NCI-H82 treated with DMSO at 0.1 percent for 48 hours (cell line): ENCODE measurements at regions not wholly inside any gene's neighbourhood (a gene's known extent, or its start where the extent isn't known, plus 50 kb on each side); places are given as distances from the start of the nearest gene placed in this dataset.

Experiments used
- DNase-seq: peaks from one replicate; lab custom pipeline; 2025; ENCODE audit not compliant: unreplicated experiment; lab: John Stamatoyannopoulos, UW

GRCh38 chr2:790634-791245, 113.5 kb upstream of the TMEM18 start:
- no peak for DNase-seq

- DNase-seq = no peak
Measured at GRCh38 chr2:790081-790480, 112.9 kb upstream of the TMEM18 start.

GRCh38 chr2:789529-789928, 112.3 kb upstream of the TMEM18 start:
- DNase-seq = no peak

GRCh38 chr2:788227-789032, 111.2 kb upstream of the TMEM18 start:
- no peak for DNase-seq

- DNase-seq = no peak
Measured at GRCh38 chr2:784753-785152, 107.5 kb upstream of the TMEM18 start.

GRCh38 chr2:780581-780980, 103.4 kb upstream of the TMEM18 start:
- no peak for DNase-seq

- DNase-seq = no peak
Measured at GRCh38 chr2:780002-780401, 102.8 kb upstream of the TMEM18 start.

GRCh38 chr2:778731-779350, 101.6 kb upstream of the TMEM18 start:
- no peak for DNase-seq

GRCh38 chr2:777546-777945, 100.3 kb upstream of the TMEM18 start:
- no peak for DNase-seq

- DNase-seq = no peak
Measured at GRCh38 chr2:777051-777450, 99.8 kb upstream of the TMEM18 start.

- DNase-seq = no peak
Measured at GRCh38 chr2:776487-776886, 99.3 kb upstream of the TMEM18 start.

- no peak for DNase-seq
Measured at GRCh38 chr2:776038-776437, 98.8 kb upstream of the TMEM18 start.

- DNase-seq = no peak
Measured at GRCh38 chr2:774436-774835, 97.2 kb upstream of the TMEM18 start.

GRCh38 chr2:773256-774160, 96.3 kb upstream of the TMEM18 start:
- no peak for DNase-seq

- no peak for DNase-seq
Measured at GRCh38 chr2:771538-771937, 94.3 kb upstream of the TMEM18 start.

- no peak for DNase-seq
Measured at GRCh38 chr2:770776-771175, 93.6 kb upstream of the TMEM18 start.

GRCh38 chr2:769771-770170, 92.6 kb upstream of the TMEM18 start:
- DNase-seq = no peak

- DNase-seq = no peak
Measured at GRCh38 chr2:768451-768850, 91.2 kb upstream of the TMEM18 start.

- no peak for DNase-seq
Measured at GRCh38 chr2:767944-768343, 90.7 kb upstream of the TMEM18 start.

GRCh38 chr2:767440-767839, 90.2 kb upstream of the TMEM18 start:
- DNase-seq = no peak

- DNase-seq = no peak
Measured at GRCh38 chr2:766255-766654, 89.0 kb upstream of the TMEM18 start.
